ENCODE measurements at regions not wholly inside any gene's neighbourhood (a gene's known extent, or its start where the extent isn't known, plus 50 kb on each side); places are given as distances from the start of the nearest gene placed in this dataset.
"Not testable (repeated sequence)": the region's sequence is repeated elsewhere in the genome, so short reads cannot be mapped to it uniquely, and the experiment has no call there.

- no peak for TF ChIP-seq CTCF (IDR thresholded peaks at IDR 0.05; ENCODE audit: insufficient read depth, low read length, poor library complexity, severe bottlenecking)
- H3K36me3 ChIP-seq (ENCODE audit: control insufficient read depth, insufficient read depth, low read length), result no peaks in the 10 kb centered on the region
- no peak for DNase-seq (ENCODE audit: low read depth)
These were observed 144.5 kb upstream of the NUDT12 start for GRCh38 chr5:103706939-103707682.

GRCh38 chr5:103703617-103704016 lies 141.0 kb upstream of the NUDT12 start:
- Histone ChIP-seq H3K4me3 (ENCODE audit: low read depth, low read length) (no peak overlapping the region), H3K36me3 (ENCODE audit: control insufficient read depth, insufficient read depth, low read length) (no peaks in the 10 kb centered on the region), H3K27me3 (ENCODE audit: control insufficient read depth, insufficient read depth, low read length) (no peaks in the 10 kb centered on the region)
- TF ChIP-seq CTCF (IDR thresholded peaks at IDR 0.05; ENCODE audit: insufficient read depth, low read length, poor library complexity, severe bottlenecking), result no peak
- DNase-seq (ENCODE audit: low read depth), result no peak

More at GRCh38 chr5:103706939-103707682, 144.5 kb upstream of the NUDT12 start:
- Histone ChIP-seq H3K27me3 (ENCODE audit: control insufficient read depth, insufficient read depth, low read length) (no peaks in the 10 kb centered on the region), H3K4me3 (ENCODE audit: low read depth, low read length) (no peak overlapping the region)

GRCh38 chr5:103693517-103693916 lies 130.9 kb upstream of the NUDT12 start:
- DNase-seq (ENCODE audit: low read depth), result no peak
- no peaks in the 10 kb centered on the region for H3K36me3 ChIP-seq (ENCODE audit: control insufficient read depth, insufficient read depth, low read length)

GRCh38 chr5:103690676-103691075 lies 128.1 kb upstream of the NUDT12 start:
- DNase-seq (ENCODE audit: low read depth), result no peak
- TF ChIP-seq CTCF (IDR thresholded peaks at IDR 0.05; ENCODE audit: insufficient read depth, low read length, poor library complexity, severe bottlenecking), result no peak
- no peaks in the 10 kb centered on the region for H3K36me3 ChIP-seq (ENCODE audit: control insufficient read depth, insufficient read depth, low read length)
- H3K4me3 ChIP-seq (ENCODE audit: low read depth, low read length), result no peak overlapping the region
- no peaks in the 10 kb centered on the region for H3K27me3 ChIP-seq (ENCODE audit: control insufficient read depth, insufficient read depth, low read length)

More at GRCh38 chr5:103693517-103693916, 130.9 kb upstream of the NUDT12 start:
- H3K4me3 ChIP-seq (ENCODE audit: low read depth, low read length), result no peak overlapping the region
- TF ChIP-seq CTCF (IDR thresholded peaks at IDR 0.05; ENCODE audit: insufficient read depth, low read length, poor library complexity, severe bottlenecking), result no peak
- H3K27me3 ChIP-seq (ENCODE audit: control insufficient read depth, insufficient read depth, low read length), result no peaks in the 10 kb centered on the region

GRCh38 chr5:103679873-103680272 lies 117.3 kb upstream of the NUDT12 start:
- Histone ChIP-seq H3K36me3 (ENCODE audit: control insufficient read depth, insufficient read depth, low read length) (no peaks in the 10 kb centered on the region), H3K27me3 (ENCODE audit: control insufficient read depth, insufficient read depth, low read length) (no peaks in the 10 kb centered on the region), H3K4me3 (ENCODE audit: low read depth, low read length) (no peak overlapping the region)
- TF ChIP-seq CTCF (IDR thresholded peaks at IDR 0.05; ENCODE audit: insufficient read depth, low read length, poor library complexity, severe bottlenecking), result no peak
- DNase-seq (ENCODE audit: low read depth), result no peak

- not testable (repeated sequence) for H3K36me3 ChIP-seq (ENCODE audit: control insufficient read depth, insufficient read depth, low read length); H3K4me3 ChIP-seq (ENCODE audit: low read depth, low read length); H3K27me3 ChIP-seq (ENCODE audit: control insufficient read depth, insufficient read depth, low read length)
- DNase-seq (ENCODE audit: low read depth), result peak; percentile 25
These were observed 113.6 kb upstream of the NUDT12 start for GRCh38 chr5:103676198-103676597.
